ENCODE measurements at regions not wholly inside any gene's neighbourhood (a gene's known extent, or its start where the extent isn't known, plus 50 kb on each side); places are given as distances from the start of the nearest gene placed in this dataset.

DNA sequence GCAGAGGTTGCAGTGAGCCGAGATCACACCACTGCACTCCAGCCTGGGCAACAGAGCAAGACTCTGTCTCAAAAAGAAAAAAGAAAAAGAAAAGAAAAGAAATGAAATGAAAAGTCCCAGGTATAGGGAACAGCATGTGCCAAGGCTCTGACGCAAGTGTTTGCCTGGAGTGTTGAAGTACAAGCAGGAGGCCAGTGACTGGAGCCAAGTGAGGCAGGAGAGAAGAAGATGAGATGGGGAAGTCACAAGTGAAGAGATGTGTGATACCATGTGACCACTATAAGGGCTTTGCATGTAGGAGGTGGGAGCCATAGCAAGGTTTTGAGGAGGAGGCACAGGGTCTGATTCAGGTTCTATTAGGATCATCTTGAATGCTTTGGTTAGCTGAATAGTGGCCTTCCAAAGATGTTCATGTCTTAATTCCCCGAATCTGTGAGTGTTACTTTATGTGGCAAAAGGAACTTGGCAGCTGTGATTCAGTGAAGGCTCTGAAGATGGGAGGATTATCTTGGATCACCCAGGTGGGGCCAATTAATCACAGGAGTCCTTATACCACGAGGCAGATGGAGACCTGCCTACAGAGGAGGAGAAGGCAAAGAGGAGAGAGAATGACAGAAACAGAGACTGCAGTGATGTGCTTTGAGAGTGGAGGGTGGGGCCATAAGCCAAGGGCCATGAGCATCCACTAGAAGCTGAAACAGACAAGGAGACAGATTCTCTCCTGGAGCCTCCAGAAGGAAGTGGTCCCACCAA lies 91.1 kb upstream of the PTPN1 start:
- no peak for TF ChIP-seq JUND (IDR thresholded peaks at IDR 0.05; ENCODE audit: low read depth)
- in situ Hi-C loops (cut with HindIII; ENCODE audit: low pct_unique_long_range_greater_than_20kb, low sequenced_read_pairs): no loop called here

DNA sequence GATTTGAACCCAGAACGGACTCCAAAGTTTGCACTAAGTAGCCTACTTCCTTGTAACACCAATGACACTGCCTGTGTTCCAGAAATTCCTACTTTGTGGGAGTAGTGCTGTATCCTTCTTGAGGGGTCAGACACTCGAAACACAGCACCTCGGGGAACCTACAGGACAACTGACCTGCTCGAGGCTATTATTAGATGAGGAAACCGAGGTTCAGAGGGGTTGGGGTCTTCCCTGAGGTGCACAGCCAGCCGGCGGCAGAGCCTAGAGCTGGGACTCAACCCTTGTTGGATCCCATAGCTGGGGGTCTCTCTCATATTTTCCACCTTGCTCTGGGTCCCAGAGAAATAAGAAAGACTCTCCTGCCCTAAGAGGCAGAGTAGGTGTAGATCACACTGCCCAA lies 89.8 kb upstream of the PTPN1 start:
- in situ Hi-C loops (cut with HindIII; ENCODE audit: low pct_unique_long_range_greater_than_20kb, low sequenced_read_pairs): no loop called here
- no peak for DNase-seq (ENCODE audit: low read depth in 1 of 2, low spot score in 1 of 2)
- TF ChIP-seq JUND (IDR thresholded peaks at IDR 0.05; ENCODE audit: low read depth): no peak

More for the DNA sequence above, 91.1 kb upstream of the PTPN1 start:
- DNase-seq (ENCODE audit: low read depth in 1 of 2, low spot score in 1 of 2): no peak

DNA sequence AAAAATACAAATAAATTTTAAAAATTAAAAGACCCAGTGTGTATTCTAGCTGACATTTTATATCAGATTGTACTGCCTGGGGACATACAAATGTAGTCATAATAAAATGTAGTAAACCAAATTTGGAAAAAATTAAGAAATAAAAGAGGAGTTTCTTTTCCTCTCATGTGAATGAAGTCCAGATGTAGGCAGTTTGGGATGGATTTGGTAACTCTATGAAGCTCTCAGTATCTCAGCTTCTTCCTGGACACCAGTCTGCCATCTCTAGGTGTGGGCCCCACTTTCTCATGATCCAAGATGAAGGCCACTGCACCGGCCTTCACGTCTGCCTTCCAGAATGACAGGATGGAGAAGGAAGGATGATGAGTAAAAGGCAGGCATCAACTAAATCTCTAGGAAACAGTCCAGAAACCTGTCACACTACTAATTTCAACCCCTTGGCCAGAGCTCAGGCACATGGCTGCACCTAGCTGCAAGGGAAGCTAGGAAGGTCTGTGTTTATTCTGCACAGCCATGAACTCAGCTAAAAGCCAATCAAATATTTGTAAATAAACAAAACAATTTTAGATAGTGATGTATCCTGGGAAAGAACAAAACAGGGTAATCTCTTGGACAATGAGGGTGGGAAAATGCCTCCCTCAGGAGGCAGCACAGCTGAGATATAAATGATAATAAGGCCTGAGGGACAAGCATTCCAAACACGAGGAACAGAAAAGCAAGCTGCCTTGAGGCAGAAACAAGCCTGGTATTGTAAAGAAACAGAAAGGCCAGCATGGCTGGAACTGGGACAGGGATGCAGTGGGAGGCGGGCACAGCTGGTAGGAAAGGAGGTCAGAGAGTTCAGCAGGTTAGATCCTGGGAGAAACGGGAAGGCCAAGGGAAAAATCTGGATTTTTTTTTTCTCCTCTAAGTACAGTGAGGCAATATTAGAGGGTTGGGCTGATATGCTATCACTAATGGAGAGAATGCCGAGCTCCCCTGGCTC lies 88.5 kb upstream of the PTPN1 start:
- DNase-seq (ENCODE audit: low read depth in 1 of 2, low spot score in 1 of 2): peak in 1 of 2 experiments; percentile 48
- no peak for TF ChIP-seq JUND (IDR thresholded peaks at IDR 0.05; ENCODE audit: low read depth)
- in situ Hi-C loops (cut with HindIII; ENCODE audit: low pct_unique_long_range_greater_than_20kb, low sequenced_read_pairs): no loop called here

DNA sequence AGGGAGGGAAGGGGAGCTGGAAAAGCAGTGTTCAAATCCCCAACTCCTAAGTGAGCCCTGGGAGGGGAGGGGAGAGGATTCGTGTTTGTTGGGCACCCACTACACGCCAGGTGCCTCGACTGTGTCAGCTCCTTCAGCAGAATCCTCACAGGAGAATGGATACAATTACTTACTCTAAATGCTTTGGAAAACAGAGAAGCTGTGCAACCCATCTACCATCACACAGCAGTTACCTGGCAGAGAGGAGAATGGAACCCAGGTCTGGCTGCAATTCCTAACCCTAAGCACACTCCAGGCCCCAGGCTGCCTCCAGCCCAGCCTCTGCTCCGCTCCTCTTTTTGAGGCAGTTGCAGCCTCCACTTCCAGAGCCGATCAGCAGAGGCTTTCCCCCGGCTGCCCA lies 86.4 kb upstream of the PTPN1 start:
- no peak for DNase-seq (ENCODE audit: low read depth in 1 of 2, low spot score in 1 of 2)
- in situ Hi-C loops (cut with HindIII; ENCODE audit: low pct_unique_long_range_greater_than_20kb, low sequenced_read_pairs): no loop called here
- TF ChIP-seq JUND (IDR thresholded peaks at IDR 0.05; ENCODE audit: low read depth): no peak

DNA sequence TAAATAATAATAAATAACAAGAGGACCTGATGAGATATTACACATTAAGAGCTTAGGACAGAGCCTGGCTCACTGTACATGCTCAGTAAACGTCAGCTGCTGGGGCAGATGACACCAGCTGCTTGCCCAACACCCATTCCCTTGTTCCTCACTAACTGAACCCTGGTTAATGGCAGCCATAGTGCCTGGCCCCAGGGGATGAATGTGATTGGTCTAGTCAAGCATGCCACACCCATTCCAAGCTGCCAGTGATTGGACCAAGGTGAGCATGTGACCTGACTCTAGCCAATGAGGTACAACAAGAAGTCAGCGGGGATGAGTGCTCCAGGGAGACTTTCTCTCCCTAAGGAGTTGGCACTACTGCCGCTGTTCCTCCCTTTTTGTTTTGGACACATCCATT lies 85.1 kb upstream of the PTPN1 start:
- TF ChIP-seq JUND (IDR thresholded peaks at IDR 0.05; ENCODE audit: low read depth): no peak
- peak in 1 of 2 experiments; percentile 65 for DNase-seq (ENCODE audit: low read depth in 1 of 2, low spot score in 1 of 2)
- in situ Hi-C loops (cut with HindIII; ENCODE audit: low pct_unique_long_range_greater_than_20kb, low sequenced_read_pairs): no loop called here

DNA sequence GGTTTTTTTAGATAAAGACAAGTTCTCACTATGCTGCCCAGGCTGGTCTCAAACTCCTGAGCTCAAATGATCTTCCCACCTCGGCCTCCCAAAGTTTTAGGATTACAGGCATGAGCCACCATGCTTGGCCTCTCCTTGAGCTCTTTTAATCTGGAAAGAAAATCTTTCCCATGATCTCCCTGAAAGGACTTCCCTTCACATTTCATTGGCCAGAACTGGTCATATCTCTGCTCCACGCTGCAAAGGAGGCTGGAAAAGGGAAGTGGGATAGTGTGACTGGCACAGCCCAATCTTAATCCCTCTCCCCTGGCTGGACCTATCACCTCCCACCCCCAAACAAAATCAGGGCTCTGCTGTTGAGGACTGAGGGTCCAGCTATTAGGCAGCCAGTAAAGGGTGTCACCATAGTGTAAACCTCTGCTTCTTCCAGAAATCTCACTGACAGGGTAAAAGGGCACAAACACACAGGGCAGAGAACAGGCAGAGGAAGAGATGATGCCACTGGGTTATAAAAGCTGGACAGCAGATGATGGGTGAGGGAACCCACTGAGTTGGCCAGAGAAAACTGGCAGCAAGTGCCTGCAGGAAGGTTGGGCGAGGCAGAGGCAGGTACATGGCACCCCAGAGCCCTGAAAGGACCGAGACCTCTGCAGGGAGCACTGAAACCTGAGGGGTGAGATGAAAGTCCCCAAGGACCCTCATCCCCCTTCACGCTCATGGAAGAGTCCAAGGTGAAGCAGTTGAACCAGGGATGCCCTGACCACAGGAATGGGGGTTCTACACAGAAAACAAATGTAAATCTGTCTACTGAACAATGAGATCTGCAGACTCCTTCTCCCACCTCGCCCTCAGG lies 83.1 kb upstream of the PTPN1 start:
- no peak for DNase-seq (ENCODE audit: low read depth in 1 of 2, low spot score in 1 of 2)
- TF ChIP-seq JUND (IDR thresholded peaks at IDR 0.05; ENCODE audit: low read depth): no peak
- in situ Hi-C loops (cut with HindIII; ENCODE audit: low pct_unique_long_range_greater_than_20kb, low sequenced_read_pairs): no loop called here

DNA sequence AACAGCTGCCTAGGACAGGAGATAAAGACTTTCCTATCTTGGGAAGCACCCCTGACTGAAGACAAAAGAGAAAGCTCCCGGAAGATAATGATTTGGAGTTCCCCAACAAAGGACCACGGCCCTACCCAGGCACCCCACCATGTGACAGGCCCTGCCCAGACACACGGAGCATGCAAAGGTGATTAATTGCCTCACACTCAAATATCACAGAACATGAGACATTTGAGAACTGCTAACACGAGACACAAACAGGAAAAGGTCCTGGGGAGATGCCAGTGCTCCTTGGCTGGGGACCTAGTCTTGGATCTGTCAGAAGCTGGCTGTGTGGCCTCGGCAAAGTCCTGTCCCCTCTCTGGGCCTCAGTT lies 82.5 kb upstream of the PTPN1 start:
- no peak for TF ChIP-seq JUND (IDR thresholded peaks at IDR 0.05; ENCODE audit: low read depth)
- in situ Hi-C loops (cut with HindIII; ENCODE audit: low pct_unique_long_range_greater_than_20kb, low sequenced_read_pairs): no loop called here
- no peak for DNase-seq (ENCODE audit: low read depth in 1 of 2, low spot score in 1 of 2)

DNA sequence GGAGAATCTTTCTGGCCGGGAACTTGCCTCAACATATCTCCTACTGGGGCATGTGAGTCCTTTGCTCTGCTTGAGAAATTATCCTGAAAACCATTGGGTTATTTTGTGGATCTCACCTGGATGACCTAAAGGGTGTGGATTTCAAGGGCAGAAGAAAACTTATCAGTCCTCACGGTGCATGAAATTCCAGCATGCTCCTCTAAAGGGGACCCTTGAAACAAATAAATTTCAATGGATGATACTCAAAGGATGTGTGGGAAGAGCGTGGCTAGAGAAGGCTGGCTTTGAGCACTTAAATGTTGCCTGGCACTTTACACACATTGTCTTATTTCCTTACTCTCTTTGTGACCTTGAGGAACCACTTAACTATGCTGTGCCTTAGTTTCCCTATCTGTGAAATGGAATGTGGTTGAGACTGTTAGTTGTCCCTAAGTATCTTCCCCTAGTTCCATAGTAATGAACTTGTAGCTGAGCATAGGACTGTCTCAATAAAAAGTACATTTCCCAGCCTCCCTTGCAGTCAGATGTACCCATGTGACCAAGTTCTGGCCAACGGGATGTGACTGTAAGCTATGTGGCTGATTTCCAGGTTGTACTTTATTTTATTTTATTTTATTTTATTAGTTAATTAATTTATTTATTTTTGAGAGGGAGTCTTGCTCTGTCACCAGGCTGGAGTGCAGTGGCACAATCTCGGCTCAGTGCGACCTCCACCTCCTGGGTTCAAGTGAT lies 81.9 kb upstream of the PTPN1 start:
- TF ChIP-seq JUND (IDR thresholded peaks at IDR 0.05; ENCODE audit: low read depth): no peak
- DNase-seq (ENCODE audit: low read depth in 1 of 2, low spot score in 1 of 2): no peak
- in situ Hi-C loops (cut with HindIII; ENCODE audit: low pct_unique_long_range_greater_than_20kb, low sequenced_read_pairs): no loop called here

DNA sequence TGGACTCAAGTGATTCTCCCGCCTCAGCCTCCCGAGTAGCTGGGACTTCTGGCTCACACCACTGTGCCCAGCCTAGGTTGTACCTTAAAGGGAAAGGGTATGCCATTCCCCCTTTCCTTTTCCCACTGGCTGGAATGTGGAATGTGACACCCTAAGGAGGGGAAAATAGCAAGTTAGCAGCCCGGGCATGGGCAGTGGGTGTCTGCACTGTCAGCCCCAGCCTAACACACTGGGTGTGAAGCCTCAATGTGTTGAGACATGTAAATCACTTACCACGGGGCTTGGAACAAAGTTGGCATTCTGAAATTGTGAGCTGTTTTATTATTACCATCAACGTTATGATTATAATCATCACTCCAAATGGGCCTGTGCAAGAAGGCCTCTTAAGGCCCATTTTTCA lies 80.8 kb upstream of the PTPN1 start:
- TF ChIP-seq JUND (IDR thresholded peaks at IDR 0.05; ENCODE audit: low read depth): no peak
- in situ Hi-C loops (cut with HindIII; ENCODE audit: low pct_unique_long_range_greater_than_20kb, low sequenced_read_pairs): no loop called here

DNA sequence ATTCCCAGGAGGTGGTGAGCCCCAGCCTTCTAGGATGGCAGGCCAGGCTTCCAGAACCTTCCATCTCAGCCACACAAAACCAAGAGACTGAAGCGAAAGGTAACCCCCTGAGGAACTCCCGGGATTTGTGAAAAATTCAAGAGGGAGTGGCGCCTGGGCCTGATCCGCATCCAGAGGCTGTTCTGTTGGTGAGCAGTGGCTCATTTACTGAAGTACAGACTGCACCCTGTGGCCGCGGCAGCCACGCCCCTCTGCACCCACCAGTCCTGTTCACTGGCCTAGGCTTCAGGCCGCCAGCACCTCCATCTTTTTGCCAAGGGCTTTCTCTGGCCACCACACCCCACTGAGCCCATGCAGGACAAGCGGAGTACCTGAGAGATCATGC lies 79.1 kb upstream of the PTPN1 start:
- in situ Hi-C loops (cut with HindIII; ENCODE audit: low pct_unique_long_range_greater_than_20kb, low sequenced_read_pairs): no loop called here
- no peak for TF ChIP-seq JUND (IDR thresholded peaks at IDR 0.05; ENCODE audit: low read depth)
- no peak for DNase-seq (ENCODE audit: low read depth in 1 of 2, low spot score in 1 of 2)

More for the DNA sequence above, 80.8 kb upstream of the PTPN1 start:
- DNase-seq (ENCODE audit: low read depth in 1 of 2, low spot score in 1 of 2): no peak

DNA sequence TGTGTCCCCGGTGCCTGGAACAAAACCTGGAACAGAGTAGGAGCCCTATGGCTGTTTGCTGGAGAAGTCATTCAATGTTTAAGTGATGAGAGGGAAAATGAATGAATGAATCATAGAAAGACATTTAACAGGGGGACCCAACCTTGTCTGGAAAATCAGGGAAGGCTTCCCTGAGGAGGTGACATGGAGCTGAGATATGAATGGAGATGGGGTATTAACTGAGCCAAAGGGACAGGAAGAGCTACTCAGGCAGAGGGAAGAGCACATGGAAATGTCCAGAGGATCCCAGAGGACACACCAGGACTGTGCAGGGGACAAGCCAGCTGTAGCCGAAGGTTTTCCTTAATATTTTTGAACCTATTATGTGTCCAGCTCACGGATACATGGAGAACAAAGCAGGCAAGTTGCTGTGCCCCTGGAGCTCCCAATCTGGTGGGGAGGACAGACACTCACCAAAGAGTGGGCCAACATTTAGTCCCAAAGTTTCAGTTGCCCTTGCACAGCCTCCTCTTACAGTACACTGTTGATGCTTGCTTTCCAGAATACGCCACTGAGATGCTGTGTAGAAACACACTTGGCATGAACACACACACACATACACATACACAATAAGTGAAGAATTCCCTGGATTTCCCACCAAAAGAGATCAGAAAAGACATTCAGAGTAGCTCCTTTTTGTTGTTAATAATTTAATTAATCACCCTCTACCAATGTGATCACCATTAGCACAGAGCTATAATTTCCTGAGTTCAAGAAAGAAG lies 77.0 kb upstream of the PTPN1 start:
- in situ Hi-C loops (cut with HindIII; ENCODE audit: low pct_unique_long_range_greater_than_20kb, low sequenced_read_pairs): no loop called here
- no peak for DNase-seq (ENCODE audit: low read depth in 1 of 2, low spot score in 1 of 2)
- TF ChIP-seq JUND (IDR thresholded peaks at IDR 0.05; ENCODE audit: low read depth): no peak
